Suprapubic skin (tissue), 3 donors: ENCODE measurements at regions not wholly inside any gene's neighbourhood (a gene's known extent, or its start where the extent isn't known, plus 50 kb on each side); places are given as distances from the start of the nearest gene placed in this dataset.

ENCODE experiments used
- EP300 ChIP-seq: sonication (generic); formaldehyde crosslinking; IDR thresholded peaks from one replicate; pipeline ENCODE4 v1.6.1; 2017; ENCODE audit warnings: antibody characterized with exemption
- POLR2A ChIP-seq, 2 donors: fragments of 450-650 bp; IDR thresholded peaks; one replicate each; pipeline ENCODE4 v1.6.1; 2017; ENCODE audit warnings: antibody characterized with exemption in 2 of 2, mild to moderate bottlenecking in 2 of 2, moderate library complexity in 2 of 2
- TF ChIP-seq, protein P1 (sequence below), 2 donors: fragments of 200-600 bp in 1 of 2; fragments of 450-650 bp in 1 of 2; sonication (generic) in 1 of 2; IDR thresholded peaks; one replicate each; pipeline ENCODE4 v1.5.1; 2016 to 2019; ENCODE audit warnings: antibody characterized with exemption in 2 of 2, mild to moderate bottlenecking in 1 of 2, moderate library complexity in 1 of 2

DNA sequence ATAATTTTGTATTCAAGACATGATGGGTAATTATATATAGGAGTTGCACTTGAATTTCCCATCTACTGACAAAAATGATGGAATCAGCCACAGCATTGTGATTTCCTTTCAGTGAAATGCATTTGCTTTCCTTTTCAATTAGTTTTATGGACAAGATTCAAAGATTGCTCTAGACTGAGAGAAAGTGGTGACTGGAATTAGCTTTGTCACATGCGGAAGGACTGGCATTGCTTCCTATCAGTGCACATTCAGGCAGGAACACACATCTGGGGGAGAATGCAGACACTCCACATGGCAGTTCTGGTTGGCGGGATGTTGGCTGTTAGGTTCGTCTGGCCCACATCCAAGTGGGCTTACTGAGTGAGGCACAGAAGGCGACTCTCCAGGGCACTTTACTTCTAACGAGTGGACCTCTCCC lies 399.3 kb upstream of the RGMA start:
- TF ChIP-seq, protein P1, sequence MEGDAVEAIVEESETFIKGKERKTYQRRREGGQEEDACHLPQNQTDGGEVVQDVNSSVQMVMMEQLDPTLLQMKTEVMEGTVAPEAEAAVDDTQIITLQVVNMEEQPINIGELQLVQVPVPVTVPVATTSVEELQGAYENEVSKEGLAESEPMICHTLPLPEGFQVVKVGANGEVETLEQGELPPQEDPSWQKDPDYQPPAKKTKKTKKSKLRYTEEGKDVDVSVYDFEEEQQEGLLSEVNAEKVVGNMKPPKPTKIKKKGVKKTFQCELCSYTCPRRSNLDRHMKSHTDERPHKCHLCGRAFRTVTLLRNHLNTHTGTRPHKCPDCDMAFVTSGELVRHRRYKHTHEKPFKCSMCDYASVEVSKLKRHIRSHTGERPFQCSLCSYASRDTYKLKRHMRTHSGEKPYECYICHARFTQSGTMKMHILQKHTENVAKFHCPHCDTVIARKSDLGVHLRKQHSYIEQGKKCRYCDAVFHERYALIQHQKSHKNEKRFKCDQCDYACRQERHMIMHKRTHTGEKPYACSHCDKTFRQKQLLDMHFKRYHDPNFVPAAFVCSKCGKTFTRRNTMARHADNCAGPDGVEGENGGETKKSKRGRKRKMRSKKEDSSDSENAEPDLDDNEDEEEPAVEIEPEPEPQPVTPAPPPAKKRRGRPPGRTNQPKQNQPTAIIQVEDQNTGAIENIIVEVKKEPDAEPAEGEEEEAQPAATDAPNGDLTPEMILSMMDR (IDR thresholded peaks at IDR 0.05) = no peak
- TF ChIP-seq POLR2A (IDR thresholded peaks at IDR 0.05) = no peak
- TF ChIP-seq EP300 = no peak
